GM12878 (cell line): ENCODE measurements at regions not wholly inside any gene's neighbourhood (a gene's known extent, or its start where the extent isn't known, plus 50 kb on each side); places are given as distances from the start of the nearest gene placed in this dataset.

ENCODE experiments used
- ATAC-seq: fragments of 200-7000 bp; cut with Tn5 transposase; 3 replicates; pipeline ENCODE4 v1.9.1; 2020; ENCODE audit warnings: mild to moderate bottlenecking, moderate library complexity
- BruUV-seq: library from RNA; stranded (reverse); fragments of 400-500 nt; replicated peaks from 2 replicates; lab custom pipeline; 2021; lab: Mats Ljungman, UMichigan
- CTCF ChIA-PET: fragments of 300-600 bp; sonication (Branson Sonifier 250); formaldehyde crosslinking; extraction: SDS; loops from one replicate; lab custom pipeline; 2021; ENCODE audit warnings: inconsistent platforms; lab: Yijun Ruan, JAX
- POLR2A ChIA-PET: fragments of 350-600 bp; formaldehyde crosslinking; extraction: SDS; loops from one replicate; lab custom pipeline; 2021; ENCODE audit warnings: inconsistent platforms; lab: Charles Lee
- RAD21 ChIA-PET: fragments of 300-600 bp; sonication (Branson Sonifier 250); formaldehyde crosslinking; loops from one replicate; lab custom pipeline; 2023; ENCODE audit warnings: antibody characterized with exemption; ENCODE audit not compliant: unreplicated experiment; lab: Charles Lee
- SMC1A ChIA-PET: fragments of 300-600 bp; sonication (Branson Sonifier 250); formaldehyde crosslinking; loops from one replicate; lab custom pipeline; 2023; ENCODE audit not compliant: unreplicated experiment, uncharacterized antibody; lab: Charles Lee
- DNase-seq: peaks from one replicate; pipeline ENCODE4 v3.0.0-alpha.2; 2011; ENCODE audit warnings: low read depth, low spot score
- FAIRE-seq: peaks from 3 replicates; lab custom pipeline; 2011; peaks lifted over from hg19 to GRCh38; lab: Jason Lieb, UNC
- H2AFZ ChIP-seq: 2 replicates; pipeline ENCODE4 v1.6.0; 2011; ENCODE audit warnings: low read depth, low read length, control low read depth; ENCODE audit not compliant: control insufficient read depth
- H3K27ac ChIP-seq: 2 replicates; pipeline ENCODE4 v1.5.1; 2011; ENCODE audit warnings: control low read depth; ENCODE audit not compliant: control insufficient read depth, insufficient read depth
- H3K27me3 ChIP-seq, 2 experiments: replicated peaks in 1 of 2; 2 replicates each; pipeline versions ENCODE4 v1.6.0 to v1.6.1; 2011; ENCODE audit warnings: low read length in 1 of 2; ENCODE audit not compliant: control insufficient read depth in 2 of 2, insufficient read depth in 2 of 2
- H3K36me3 ChIP-seq, 2 experiments: 2 replicates each; pipeline ENCODE4 v1.5.1; 2011; ENCODE audit warnings: low read length in 1 of 2; ENCODE audit not compliant: control insufficient read depth in 2 of 2, insufficient read depth in 2 of 2
- H3K4me1 ChIP-seq: 2 replicates; pipeline ENCODE4 v1.6.1; 2011; ENCODE audit warnings: mild to moderate bottlenecking, low read length, moderate library complexity, mixed read lengths; ENCODE audit not compliant: control insufficient read depth, insufficient read depth
- H3K4me2 ChIP-seq: 2 replicates; pipeline ENCODE4 v1.6.0; 2011; ENCODE audit warnings: control low read depth; ENCODE audit not compliant: control insufficient read depth, insufficient read depth
- H3K4me3 ChIP-seq: fragments of 200-600 bp; sonication (generic); 2 replicates; pipeline ENCODE4 v1.5.1; 2016
- H3K79me2 ChIP-seq: 2 replicates; pipeline ENCODE4 v1.6.0; 2011; ENCODE audit warnings: low read length; ENCODE audit not compliant: control insufficient read depth, insufficient read depth
- H3K9ac ChIP-seq: 2 replicates; pipeline ENCODE4 v1.8.0; 2011; ENCODE audit warnings: low read length, control low read depth, mixed read lengths; ENCODE audit not compliant: control insufficient read depth, insufficient read depth
- H3K9me3 ChIP-seq: replicated peaks from 3 replicates; pipeline ENCODE4 v1.5.1; 2011; ENCODE audit warnings: mild to moderate bottlenecking, low read length; ENCODE audit not compliant: control insufficient read depth, insufficient read depth
- H4K20me1 ChIP-seq: 2 replicates; pipeline ENCODE4 v1.6.0; 2011; ENCODE audit not compliant: control insufficient read depth, insufficient read depth
- BCL11A ChIP-seq: IDR thresholded peaks from 2 replicates; pipeline ENCODE4 v1.6.1; 2011; ENCODE audit warnings: low read depth, low read length
- BRCA1 ChIP-seq: IDR thresholded peaks from 2 replicates; pipeline ENCODE4 v1.6.1; 2011; ENCODE audit warnings: low read depth, low read length, improper control_type of control experiment
- CEBPB ChIP-seq, 2 experiments: fragments of 150-350 bp in 1 of 2; IDR thresholded peaks; 2 replicates each; pipeline ENCODE4 v1.6.1; 2012 to 2014; ENCODE audit warnings: low read depth in 2 of 2, low read length in 2 of 2, borderline replicate concordance in 1 of 2, inconsistent platforms in 1 of 2
- CHD1 ChIP-seq: IDR thresholded peaks from 2 replicates; pipeline ENCODE4 v1.6.1; 2012; ENCODE audit warnings: low read depth, low read length, improper control_type of control experiment
- ELK1 ChIP-seq: IDR thresholded peaks from 2 replicates; pipeline ENCODE4 v1.6.1; 2012; ENCODE audit warnings: low read depth, low read length, improper control_type of control experiment
- NFYB ChIP-seq: IDR thresholded peaks from 2 replicates; pipeline ENCODE4 v1.6.1; 2011; ENCODE audit warnings: low read depth, mild to moderate bottlenecking, low read length, improper control_type of control experiment, moderate library complexity; ENCODE audit not compliant: insufficient read depth
- POLR2AphosphoS2 ChIP-seq: IDR thresholded peaks from 2 replicates; pipeline ENCODE4 v1.6.1; 2011; ENCODE audit warnings: low read depth, mild to moderate bottlenecking, low read length, improper control_type of control experiment, moderate library complexity
- RAD51 ChIP-seq: fragments of 450-650 bp; IDR thresholded peaks from 2 replicates; pipeline ENCODE4 v1.6.1; 2016; ENCODE audit warnings: moderate library complexity, mild to moderate bottlenecking, inconsistent platforms
- RELA ChIP-seq: fragments of 450-650 bp; IDR thresholded peaks from 2 replicates; pipeline ENCODE4 v1.8.0; 2014; ENCODE audit warnings: borderline replicate concordance; ENCODE audit not compliant: partially characterized antibody
- SUZ12 ChIP-seq: fragments of 200-600 bp; sonication (generic); IDR thresholded peaks from one replicate; pipeline ENCODE4 v1.6.1; 2018; ENCODE audit warnings: antibody characterized with exemption, mild to moderate bottlenecking; ENCODE audit not compliant: unreplicated experiment
- TAF1 ChIP-seq: IDR thresholded peaks from 2 replicates; pipeline ENCODE4 v1.6.1; 2011; ENCODE audit warnings: mild to moderate bottlenecking, low read depth, low read length, borderline replicate concordance
- TARDBP ChIP-seq: IDR thresholded peaks from 2 replicates; pipeline ENCODE4 v1.6.1; 2016; ENCODE audit warnings: borderline replicate concordance
- ZNF207 ChIP-seq: fragments of 450-650 bp; IDR thresholded peaks from 2 replicates; pipeline ENCODE4 v1.6.1; 2014; ENCODE audit warnings: antibody characterized with exemption, mild to moderate bottlenecking, borderline replicate concordance
- ZNF24 ChIP-seq: fragments of 450-650 bp; IDR thresholded peaks from 2 replicates; pipeline ENCODE4 v1.6.1; 2017; ENCODE audit warnings: antibody characterized with exemption, mild to moderate bottlenecking
- ZZZ3 ChIP-seq: IDR thresholded peaks from 2 replicates; pipeline ENCODE4 v1.6.1; 2011; ENCODE audit warnings: low read depth; ENCODE audit not compliant: control insufficient read depth, insufficient read length
- WGBS: methylation state at CpG from one replicate; pipeline ENCODE4 v1.1.6; 2016; ENCODE audit warnings: low lambda C conversion rate; ENCODE audit not compliant: insufficient replicate concordance, insufficient coverage; ENCODE audit errors: missing lambda C conversion rate; 5-methylcytosine and 5-hydroxymethylcytosine counted together
- in situ Hi-C: fragments of 300-500 bp; cut with MboI; formaldehyde crosslinking; loops from 9 replicates; pipeline ENCODE4 v1.14.3; 2018; ENCODE audit warnings: mixed read lengths
- intact Hi-C: fragments of 100-400 bp; cut with micrococcal nuclease; formaldehyde crosslinking; loops from one replicate; pipeline ENCODE4 v1.14.2; 2022; ENCODE audit not compliant: unreplicated experiment
- TF ChIP-seq, protein P1 (sequence below): IDR thresholded peaks from 2 replicates; pipeline ENCODE4 v1.6.1; 2012; ENCODE audit warnings: mild to moderate bottlenecking, low read depth, low read length
- TF ChIP-seq, protein P2 (sequence below): fragments of 150-350 bp; IDR thresholded peaks from 2 replicates; pipeline ENCODE4 v1.6.1; 2014; ENCODE audit warnings: mild to moderate bottlenecking, low read depth, low read length

DNA sequence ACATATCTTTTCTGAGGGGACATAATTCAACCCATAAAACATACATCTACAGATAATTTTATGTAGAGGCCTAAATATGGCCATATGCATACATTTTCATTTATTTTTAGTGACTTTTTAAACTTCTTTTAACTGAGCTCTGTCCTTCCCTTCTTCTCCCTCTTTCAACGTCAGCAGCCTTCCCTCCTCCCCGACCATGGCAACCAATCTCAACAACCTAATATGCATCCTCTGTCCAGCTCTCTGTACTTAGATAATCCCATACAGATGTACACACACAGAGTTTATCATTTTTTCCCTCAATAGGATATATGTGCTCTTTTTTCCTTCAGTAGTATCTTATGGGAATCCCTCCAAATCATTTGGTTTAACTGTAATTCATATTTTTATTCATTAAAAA is 94.3 kb downstream of the CCDC71L start:
- in situ Hi-C loops (no loop called here), intact Hi-C loops (no loop called here)
- no peaks in the 10 kb centered on the region for H4K20me1 ChIP-seq
- ChIA-PET CTCF (no interaction called here), POLR2A (no interaction called here), RAD21 (no interaction called here), SMC1A (no interaction called here)
- no peaks in the 10 kb centered on the region for H3K27me3 ChIP-seq
- no peak overlapping the region for H2AFZ ChIP-seq
- 88% methylated on average over 2 of the region's 2 CpGs for WGBS
- TF ChIP-seq CHD1 (no peak), ELK1 (no peak), POLR2AphosphoS2 (no peak), ZZZ3 (no peak), ZNF207 (no peak), RAD51 (no peak), RELA (no peak), CEBPB (IDR thresholded peaks at IDR 0.05; ENCODE audit: borderline replicate concordance in 1 of 2, low read depth in 2 of 2, low read length in 2 of 2) (no peak), BCL11A (no peak), ZNF24 (no peak), SUZ12 (no peak), TARDBP (no peak), BRCA1 (no peak), TAF1 (no peak), NFYB (no peak)
- TF ChIP-seq, protein P1, sequence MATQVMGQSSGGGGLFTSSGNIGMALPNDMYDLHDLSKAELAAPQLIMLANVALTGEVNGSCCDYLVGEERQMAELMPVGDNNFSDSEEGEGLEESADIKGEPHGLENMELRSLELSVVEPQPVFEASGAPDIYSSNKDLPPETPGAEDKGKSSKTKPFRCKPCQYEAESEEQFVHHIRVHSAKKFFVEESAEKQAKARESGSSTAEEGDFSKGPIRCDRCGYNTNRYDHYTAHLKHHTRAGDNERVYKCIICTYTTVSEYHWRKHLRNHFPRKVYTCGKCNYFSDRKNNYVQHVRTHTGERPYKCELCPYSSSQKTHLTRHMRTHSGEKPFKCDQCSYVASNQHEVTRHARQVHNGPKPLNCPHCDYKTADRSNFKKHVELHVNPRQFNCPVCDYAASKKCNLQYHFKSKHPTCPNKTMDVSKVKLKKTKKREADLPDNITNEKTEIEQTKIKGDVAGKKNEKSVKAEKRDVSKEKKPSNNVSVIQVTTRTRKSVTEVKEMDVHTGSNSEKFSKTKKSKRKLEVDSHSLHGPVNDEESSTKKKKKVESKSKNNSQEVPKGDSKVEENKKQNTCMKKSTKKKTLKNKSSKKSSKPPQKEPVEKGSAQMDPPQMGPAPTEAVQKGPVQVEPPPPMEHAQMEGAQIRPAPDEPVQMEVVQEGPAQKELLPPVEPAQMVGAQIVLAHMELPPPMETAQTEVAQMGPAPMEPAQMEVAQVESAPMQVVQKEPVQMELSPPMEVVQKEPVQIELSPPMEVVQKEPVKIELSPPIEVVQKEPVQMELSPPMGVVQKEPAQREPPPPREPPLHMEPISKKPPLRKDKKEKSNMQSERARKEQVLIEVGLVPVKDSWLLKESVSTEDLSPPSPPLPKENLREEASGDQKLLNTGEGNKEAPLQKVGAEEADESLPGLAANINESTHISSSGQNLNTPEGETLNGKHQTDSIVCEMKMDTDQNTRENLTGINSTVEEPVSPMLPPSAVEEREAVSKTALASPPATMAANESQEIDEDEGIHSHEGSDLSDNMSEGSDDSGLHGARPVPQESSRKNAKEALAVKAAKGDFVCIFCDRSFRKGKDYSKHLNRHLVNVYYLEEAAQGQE: no peak
- TF ChIP-seq, protein P2, sequence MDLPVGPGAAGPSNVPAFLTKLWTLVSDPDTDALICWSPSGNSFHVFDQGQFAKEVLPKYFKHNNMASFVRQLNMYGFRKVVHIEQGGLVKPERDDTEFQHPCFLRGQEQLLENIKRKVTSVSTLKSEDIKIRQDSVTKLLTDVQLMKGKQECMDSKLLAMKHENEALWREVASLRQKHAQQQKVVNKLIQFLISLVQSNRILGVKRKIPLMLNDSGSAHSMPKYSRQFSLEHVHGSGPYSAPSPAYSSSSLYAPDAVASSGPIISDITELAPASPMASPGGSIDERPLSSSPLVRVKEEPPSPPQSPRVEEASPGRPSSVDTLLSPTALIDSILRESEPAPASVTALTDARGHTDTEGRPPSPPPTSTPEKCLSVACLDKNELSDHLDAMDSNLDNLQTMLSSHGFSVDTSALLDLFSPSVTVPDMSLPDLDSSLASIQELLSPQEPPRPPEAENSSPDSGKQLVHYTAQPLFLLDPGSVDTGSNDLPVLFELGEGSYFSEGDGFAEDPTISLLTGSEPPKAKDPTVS: no peak
- ATAC-seq (no peak), FAIRE-seq (no peak), DNase-seq (no peak)
- H3K4me2 ChIP-seq: no peak overlapping the region
- H3K4me1 ChIP-seq: peaks cover 1% of the 10 kb centered on the region; the same call in 1 of the 2 replicates
- no peak overlapping the region for H3K4me3 ChIP-seq
- BruUV-seq: no TSS peak
- H3K79me2 ChIP-seq: no peaks in the 10 kb centered on the region
- H3K36me3 ChIP-seq: no peaks in the 10 kb centered on the region
- H3K9me3 ChIP-seq: no peaks in the 10 kb centered on the region
- H3K27ac ChIP-seq: no peak overlapping the region
- H3K9ac ChIP-seq: no peak overlapping the region
